ENCODE measurements at regions not wholly inside any gene's neighbourhood (a gene's known extent, or its start where the extent isn't known, plus 50 kb on each side); places are given as distances from the start of the nearest gene placed in this dataset.

DNA sequence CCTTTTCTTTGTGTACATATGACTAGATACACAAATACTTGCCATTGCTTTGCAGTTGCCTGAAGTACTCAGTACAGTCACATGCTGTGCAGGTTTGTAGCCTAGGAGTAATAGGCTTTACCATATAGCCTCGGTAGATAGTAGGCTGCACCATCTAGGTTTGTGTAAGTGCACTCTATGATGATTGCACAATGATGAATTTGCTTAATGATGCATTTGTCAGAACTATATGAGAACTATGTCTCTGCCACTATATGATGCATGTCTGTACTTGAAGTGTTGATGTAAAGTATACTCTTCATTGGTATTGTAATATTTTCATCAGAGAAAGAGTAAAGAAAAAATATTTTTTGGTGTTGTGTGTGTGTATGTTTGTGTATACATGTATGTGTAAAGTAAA is 1030.7 kb downstream of the NLGN4Y start:
- Histone ChIP-seq H3K4me1 (ENCODE audit: control insufficient read depth, insufficient read depth, low read length) (no peaks in the 10 kb centered on the region), H3K36me3 (ENCODE audit: control insufficient read depth in 2 of 2, insufficient read depth in 2 of 2, low read length in 2 of 2) (no peaks in the 10 kb centered on the region), H3K9ac (ENCODE audit: low read length in 2 of 2) (no peak overlapping the region), H3K27ac (ENCODE audit: low read length) (no peak overlapping the region), H3K4me3 (ENCODE audit: low read length in 2 of 2) (no peak overlapping the region), H3K27me3 (ENCODE audit: control insufficient read depth in 1 of 2, insufficient read depth in 2 of 2, low read length in 2 of 2) (no peaks in the 10 kb centered on the region), H3K9me3 (ENCODE audit: control insufficient read depth in 2 of 2, low read length in 2 of 2) (no peaks in the 10 kb centered on the region)

GRCh38 chrY:15559169-15559568 is 1034.8 kb downstream of the NLGN4Y start:
- H3K4me1 ChIP-seq (ENCODE audit: control insufficient read depth, insufficient read depth, low read length), result no peaks in the 10 kb centered on the region
- H3K36me3 ChIP-seq (ENCODE audit: control insufficient read depth in 2 of 2, insufficient read depth in 2 of 2, low read length in 2 of 2), result no peaks in the 10 kb centered on the region
- no peaks in the 10 kb centered on the region for H3K9me3 ChIP-seq (ENCODE audit: control insufficient read depth in 2 of 2, low read length in 2 of 2)
- H3K4me3 ChIP-seq (ENCODE audit: low read length in 2 of 2), result no peak overlapping the region
- no peaks in the 10 kb centered on the region for H3K27me3 ChIP-seq (ENCODE audit: control insufficient read depth in 1 of 2, insufficient read depth in 2 of 2, low read length in 2 of 2)
- no peak overlapping the region for H3K27ac ChIP-seq (ENCODE audit: low read length)
- H3K9ac ChIP-seq (ENCODE audit: low read length in 2 of 2), result no peak overlapping the region

DNA sequence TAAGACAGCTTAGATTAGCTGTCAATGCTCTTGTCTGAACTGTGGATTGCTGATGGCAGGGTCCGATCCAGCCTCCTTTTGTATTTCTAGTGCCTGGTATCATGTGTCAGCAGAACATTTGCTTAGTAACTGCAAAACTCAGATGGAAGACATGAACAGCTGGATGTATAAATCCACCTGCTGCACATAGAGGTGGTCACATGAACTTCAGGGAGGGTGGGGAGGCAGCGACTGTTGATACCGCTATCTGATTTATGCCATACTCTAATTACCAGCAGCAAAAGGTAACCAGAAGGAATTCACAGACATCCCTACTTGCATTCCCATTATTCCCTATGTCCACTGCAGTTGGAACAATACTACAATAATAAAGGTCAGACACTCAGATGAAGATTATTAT is 1036.5 kb downstream of the NLGN4Y start:
- Histone ChIP-seq H3K36me3 (ENCODE audit: control insufficient read depth in 2 of 2, insufficient read depth in 2 of 2, low read length in 2 of 2) (no peaks in the 10 kb centered on the region), H3K4me3 (ENCODE audit: low read length in 2 of 2) (no peak overlapping the region), H3K27me3 (ENCODE audit: control insufficient read depth in 1 of 2, insufficient read depth in 2 of 2, low read length in 2 of 2) (no peaks in the 10 kb centered on the region), H3K4me1 (ENCODE audit: control insufficient read depth, insufficient read depth, low read length) (no peaks in the 10 kb centered on the region), H3K9me3 (ENCODE audit: control insufficient read depth in 2 of 2, low read length in 2 of 2) (no peaks in the 10 kb centered on the region), H3K27ac (ENCODE audit: low read length) (no peak overlapping the region), H3K9ac (ENCODE audit: low read length in 2 of 2) (no peak overlapping the region)

DNA sequence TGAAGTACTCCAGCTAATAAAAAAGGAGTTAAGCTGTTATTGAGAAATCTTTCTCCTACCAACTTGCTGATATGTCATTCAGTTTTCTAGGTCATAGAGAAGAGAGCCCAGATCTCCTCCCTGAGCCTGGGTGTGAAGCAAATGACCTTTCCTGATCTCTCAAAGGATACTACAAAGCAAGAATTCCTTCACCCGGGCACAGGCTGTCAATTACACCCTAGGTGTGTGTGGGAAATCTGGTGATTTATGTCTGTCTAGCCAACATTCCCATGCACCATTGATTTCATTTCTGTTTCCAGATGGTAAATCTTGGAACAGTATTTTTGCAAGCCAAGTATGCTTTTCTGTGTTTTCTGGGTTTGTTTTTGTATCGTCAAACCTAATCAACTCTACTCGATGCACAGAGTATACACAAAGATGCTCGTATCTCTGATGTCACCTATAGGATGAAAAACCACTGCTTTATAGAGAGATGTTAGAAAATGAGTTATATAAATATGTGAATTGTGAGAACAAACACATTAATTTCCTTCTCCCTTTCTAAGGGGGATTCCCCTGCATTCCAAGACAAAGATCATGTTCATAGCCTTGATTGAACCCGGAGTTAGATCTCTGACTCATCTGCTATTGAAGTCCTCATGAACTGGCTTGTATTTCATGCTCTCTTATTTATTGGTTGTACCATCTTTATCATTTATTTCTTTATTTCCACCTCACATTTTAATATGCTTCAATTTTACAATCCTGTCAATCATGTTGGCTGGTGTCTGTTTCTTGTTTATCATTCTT is 1037.4 kb downstream of the NLGN4Y start:
- Histone ChIP-seq H3K4me1 (ENCODE audit: control insufficient read depth, insufficient read depth, low read length) (no peaks in the 10 kb centered on the region), H3K9ac (ENCODE audit: low read length in 2 of 2) (no peak overlapping the region), H3K27ac (ENCODE audit: low read length) (no peak overlapping the region), H3K27me3 (ENCODE audit: control insufficient read depth in 1 of 2, insufficient read depth in 2 of 2, low read length in 2 of 2) (no peaks in the 10 kb centered on the region), H3K4me3 (ENCODE audit: low read length in 2 of 2) (no peak overlapping the region), H3K9me3 (ENCODE audit: control insufficient read depth in 2 of 2, low read length in 2 of 2) (no peaks in the 10 kb centered on the region), H3K36me3 (ENCODE audit: control insufficient read depth in 2 of 2, insufficient read depth in 2 of 2, low read length in 2 of 2) (no peaks in the 10 kb centered on the region)

- no peaks in the 10 kb centered on the region for H3K27me3 ChIP-seq (ENCODE audit: control insufficient read depth in 1 of 2, insufficient read depth in 2 of 2, low read length in 2 of 2)
- no peaks in the 10 kb centered on the region for H3K36me3 ChIP-seq (ENCODE audit: control insufficient read depth in 2 of 2, insufficient read depth in 2 of 2, low read length in 2 of 2)
- no peaks in the 10 kb centered on the region for H3K4me1 ChIP-seq (ENCODE audit: control insufficient read depth, insufficient read depth, low read length)
- no peaks in the 10 kb centered on the region for H3K9me3 ChIP-seq (ENCODE audit: control insufficient read depth in 2 of 2, low read length in 2 of 2)
- H3K27ac ChIP-seq (ENCODE audit: low read length), result no peak overlapping the region
- H3K9ac ChIP-seq (ENCODE audit: low read length in 2 of 2), result no peak overlapping the region
- H3K4me3 ChIP-seq (ENCODE audit: low read length in 2 of 2), result no peak overlapping the region
Measured at GRCh38 chrY:15577886-15578285, 1053.6 kb downstream of the NLGN4Y start.

DNA sequence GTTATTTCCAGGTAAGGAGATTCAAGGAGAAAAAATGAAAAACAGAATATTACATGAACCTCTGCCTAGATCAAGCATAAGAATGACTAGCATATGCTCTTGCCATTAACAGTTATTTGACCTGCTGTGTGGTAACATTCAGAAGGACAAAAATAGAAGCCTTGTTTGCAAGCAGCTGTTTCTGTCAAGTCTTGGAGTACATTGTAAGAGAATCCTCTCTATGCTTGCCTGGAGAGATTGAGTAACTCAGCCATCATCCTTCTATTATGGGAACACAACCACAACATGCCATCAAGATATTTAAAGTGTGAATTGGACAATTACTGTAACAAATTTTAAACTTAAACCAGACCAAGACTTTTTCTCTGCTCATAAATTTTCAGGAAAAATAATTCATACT is 1054.4 kb downstream of the NLGN4Y start:
- Histone ChIP-seq H3K4me1 (ENCODE audit: control insufficient read depth, insufficient read depth, low read length) (no peaks in the 10 kb centered on the region), H3K36me3 (ENCODE audit: control insufficient read depth in 2 of 2, insufficient read depth in 2 of 2, low read length in 2 of 2) (no peaks in the 10 kb centered on the region), H3K27me3 (ENCODE audit: control insufficient read depth in 1 of 2, insufficient read depth in 2 of 2, low read length in 2 of 2) (no peaks in the 10 kb centered on the region), H3K4me3 (ENCODE audit: low read length in 2 of 2) (no peak overlapping the region), H3K27ac (ENCODE audit: low read length) (no peak overlapping the region), H3K9me3 (ENCODE audit: control insufficient read depth in 2 of 2, low read length in 2 of 2) (no peaks in the 10 kb centered on the region), H3K9ac (ENCODE audit: low read length in 2 of 2) (no peak overlapping the region)

GRCh38 chrY:15579245-15579644 is 1054.9 kb downstream of the NLGN4Y start:
- Histone ChIP-seq H3K4me1 (ENCODE audit: control insufficient read depth, insufficient read depth, low read length) (no peaks in the 10 kb centered on the region), H3K4me3 (ENCODE audit: low read length in 2 of 2) (no peak overlapping the region), H3K9me3 (ENCODE audit: control insufficient read depth in 2 of 2, low read length in 2 of 2) (no peaks in the 10 kb centered on the region), H3K27me3 (ENCODE audit: control insufficient read depth in 1 of 2, insufficient read depth in 2 of 2, low read length in 2 of 2) (no peaks in the 10 kb centered on the region), H3K27ac (ENCODE audit: low read length) (no peak overlapping the region), H3K36me3 (ENCODE audit: control insufficient read depth in 2 of 2, insufficient read depth in 2 of 2, low read length in 2 of 2) (no peaks in the 10 kb centered on the region), H3K9ac (ENCODE audit: low read length in 2 of 2) (no peak overlapping the region)

- Histone ChIP-seq H3K4me3 (ENCODE audit: low read length in 2 of 2) (no peak overlapping the region), H3K27me3 (ENCODE audit: control insufficient read depth in 1 of 2, insufficient read depth in 2 of 2, low read length in 2 of 2) (no peaks in the 10 kb centered on the region), H3K27ac (ENCODE audit: low read length) (no peak overlapping the region)
Measured at GRCh38 chrY:15583111-15583510, 1058.8 kb downstream of the NLGN4Y start.

DNA sequence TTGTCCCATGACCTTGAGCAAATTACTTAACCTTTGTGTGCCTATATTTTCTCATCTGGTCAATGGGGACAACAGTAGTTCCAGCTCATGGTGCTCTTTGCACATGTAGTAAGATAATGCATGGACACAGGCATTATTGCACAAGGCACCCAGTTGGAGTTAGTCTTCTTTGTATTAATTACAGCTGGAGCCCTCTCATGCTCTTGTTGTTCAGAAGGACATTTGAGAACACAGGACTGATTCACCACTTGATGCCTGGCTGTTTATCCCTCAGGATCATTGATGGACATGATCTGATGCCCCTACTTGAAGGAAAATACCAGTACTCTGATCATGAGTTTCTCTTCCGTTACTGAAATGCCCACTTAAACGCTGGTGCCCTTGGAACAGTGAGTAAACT is 1068.6 kb downstream of the NLGN4Y start:
- H3K9ac ChIP-seq (ENCODE audit: low read length in 2 of 2), result no peak overlapping the region
- H3K9me3 ChIP-seq (ENCODE audit: control insufficient read depth in 2 of 2, low read length in 2 of 2), result no peaks in the 10 kb centered on the region
- H3K27me3 ChIP-seq (ENCODE audit: control insufficient read depth in 1 of 2, insufficient read depth in 2 of 2, low read length in 2 of 2), result no peaks in the 10 kb centered on the region
- H3K27ac ChIP-seq (ENCODE audit: low read length), result no peak overlapping the region
- no peak overlapping the region for H3K4me3 ChIP-seq (ENCODE audit: low read length in 2 of 2)
- H3K36me3 ChIP-seq (ENCODE audit: control insufficient read depth in 2 of 2, insufficient read depth in 2 of 2, low read length in 2 of 2), result no peaks in the 10 kb centered on the region
- no peaks in the 10 kb centered on the region for H3K4me1 ChIP-seq (ENCODE audit: control insufficient read depth, insufficient read depth, low read length)

More at GRCh38 chrY:15583111-15583510, 1058.8 kb downstream of the NLGN4Y start:
- Histone ChIP-seq H3K36me3 (ENCODE audit: control insufficient read depth in 2 of 2, insufficient read depth in 2 of 2, low read length in 2 of 2) (no peaks in the 10 kb centered on the region), H3K9ac (ENCODE audit: low read length in 2 of 2) (no peak overlapping the region), H3K4me1 (ENCODE audit: control insufficient read depth, insufficient read depth, low read length) (no peaks in the 10 kb centered on the region), H3K9me3 (ENCODE audit: control insufficient read depth in 2 of 2, low read length in 2 of 2) (no peaks in the 10 kb centered on the region)

GRCh38 chrY:15593476-15594160 is 1069.3 kb downstream of the NLGN4Y start:
- Histone ChIP-seq H3K27me3 (ENCODE audit: control insufficient read depth in 1 of 2, insufficient read depth in 2 of 2, low read length in 2 of 2) (no peaks in the 10 kb centered on the region), H3K9me3 (ENCODE audit: control insufficient read depth in 2 of 2, low read length in 2 of 2) (no peaks in the 10 kb centered on the region), H3K36me3 (ENCODE audit: control insufficient read depth in 2 of 2, insufficient read depth in 2 of 2, low read length in 2 of 2) (no peaks in the 10 kb centered on the region), H3K4me1 (ENCODE audit: control insufficient read depth, insufficient read depth, low read length) (no peaks in the 10 kb centered on the region), H3K27ac (ENCODE audit: low read length) (no peak overlapping the region), H3K4me3 (ENCODE audit: low read length in 2 of 2) (no peak overlapping the region), H3K9ac (ENCODE audit: low read length in 2 of 2) (no peak overlapping the region)

DNA sequence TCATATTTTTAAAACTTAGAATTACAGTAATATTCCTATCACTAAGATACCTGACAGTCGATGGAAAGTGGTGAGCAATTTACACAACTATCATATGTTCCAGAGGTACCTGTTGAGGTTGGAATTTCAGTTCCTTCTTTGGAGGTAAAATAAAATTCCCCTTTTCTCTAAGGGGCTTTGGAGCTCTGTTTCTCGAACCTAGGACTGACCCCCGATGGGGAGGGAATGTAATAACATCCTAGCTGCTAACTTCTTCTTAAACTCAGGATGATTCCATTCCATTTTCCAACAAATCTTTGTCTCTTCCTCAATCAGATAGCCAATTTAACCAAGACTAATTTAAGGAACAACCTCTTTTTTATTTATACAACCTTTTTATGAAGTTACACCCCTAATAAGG is 1069.8 kb downstream of the NLGN4Y start:
- H3K27me3 ChIP-seq (ENCODE audit: control insufficient read depth in 1 of 2, insufficient read depth in 2 of 2, low read length in 2 of 2), result no peaks in the 10 kb centered on the region
- no peaks in the 10 kb centered on the region for H3K4me1 ChIP-seq (ENCODE audit: control insufficient read depth, insufficient read depth, low read length)
- no peak overlapping the region for H3K27ac ChIP-seq (ENCODE audit: low read length)
- no peak overlapping the region for H3K9ac ChIP-seq (ENCODE audit: low read length in 2 of 2)
- no peaks in the 10 kb centered on the region for H3K36me3 ChIP-seq (ENCODE audit: control insufficient read depth in 2 of 2, insufficient read depth in 2 of 2, low read length in 2 of 2)
- H3K9me3 ChIP-seq (ENCODE audit: control insufficient read depth in 2 of 2, low read length in 2 of 2), result no peaks in the 10 kb centered on the region
- H3K4me3 ChIP-seq (ENCODE audit: low read length in 2 of 2), result no peak overlapping the region
